Activated CD4-positive, alpha-beta memory T cell treated with anti-CD3 and anti-CD28 coated beads, Interleukin-2, amount 10 ng/mL, durations not matched to agents 7 days and 5 days (primary cell): ENCODE measurements at regions not wholly inside any gene's neighbourhood (a gene's known extent, or its start where the extent isn't known, plus 50 kb on each side); places are given as distances from the start of the nearest gene placed in this dataset.

Experiments
- CTCF ChIA-PET: fragments of 350-600 bp; sonication (Branson Sonifier 250); formaldehyde crosslinking; loops from one replicate; lab custom pipeline; 2021; ENCODE audit warnings: antibody characterized with exemption, inconsistent platforms; lab: Charles Lee
- POLR2A ChIA-PET: fragments of 350-600 bp; sonication (Branson Sonifier 250); formaldehyde crosslinking; loops from one replicate; lab custom pipeline; 2021; ENCODE audit warnings: antibody characterized with exemption; lab: Charles Lee
- DNase-seq: peaks from one replicate; pipeline ENCODE4 v3.0.0-alpha.2; 2020
- H3K27ac Mint-ChIP-seq: one replicate; pipeline ENCODE4 v1.8.0; 2021; ENCODE audit warnings: mild to moderate bottlenecking, mixed read lengths
- H3K27me3 Mint-ChIP-seq: one replicate; pipeline ENCODE4 v1.8.0; 2021; ENCODE audit warnings: mixed read lengths
- H3K36me3 Mint-ChIP-seq: one replicate; pipeline ENCODE4 v1.8.0; 2021; ENCODE audit warnings: low read depth, mixed read lengths
- H3K4me1 Mint-ChIP-seq: one replicate; pipeline ENCODE4 v1.8.0; 2021; ENCODE audit warnings: mixed read lengths
- H3K4me3 Mint-ChIP-seq: one replicate; pipeline ENCODE4 v1.8.0; 2021; ENCODE audit warnings: mild to moderate bottlenecking, mixed read lengths
- H3K9me3 Mint-ChIP-seq: one replicate; pipeline ENCODE4 v1.8.0; 2021; ENCODE audit warnings: mixed read lengths

- Mint-ChIP-seq H3K4me1 (no peaks in the 10 kb centered on the region), H3K4me3 (no peak overlapping the region), H3K36me3 (no peaks in the 10 kb centered on the region), H3K27ac (no peak overlapping the region), H3K9me3 (peaks cover 14% of the 10 kb centered on the region), H3K27me3 (no peaks in the 10 kb centered on the region)
- POLR2A ChIA-PET = no interaction called here
- CTCF ChIA-PET = no interaction called here
- DNase-seq = no peak
Measured at GRCh38 chr19:27906081-27906480, 1306.9 kb downstream of the UQCRFS1 start.

DNA sequence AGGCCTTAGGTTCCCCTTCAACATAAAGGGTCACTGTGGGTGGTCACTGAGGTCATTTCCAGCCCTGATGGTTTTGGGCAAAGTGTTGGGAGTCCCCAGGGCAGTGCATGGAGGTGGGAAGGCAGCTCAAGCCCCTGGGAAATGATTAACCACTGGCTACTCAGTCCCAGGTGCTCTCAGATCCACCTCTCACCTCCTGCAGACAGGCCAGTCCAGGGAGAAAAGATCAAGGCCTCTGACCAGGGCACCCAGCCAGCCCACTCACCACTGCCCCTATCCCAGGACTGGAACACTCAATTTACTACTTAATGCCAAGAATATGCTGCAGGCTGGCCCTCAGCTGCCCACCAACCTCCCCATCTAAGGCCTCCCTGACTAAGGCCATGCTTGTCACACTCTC, 1307.9 kb downstream of the UQCRFS1 start:
- H3K4me1 Mint-ChIP-seq = no peaks in the 10 kb centered on the region
- no peaks in the 10 kb centered on the region for H3K36me3 Mint-ChIP-seq
- peaks cover 14% of the 10 kb centered on the region for H3K9me3 Mint-ChIP-seq
- DNase-seq = no peak
- no peaks in the 10 kb centered on the region for H3K27me3 Mint-ChIP-seq
- CTCF ChIA-PET = no interaction called here
- H3K27ac Mint-ChIP-seq = no peak overlapping the region
- POLR2A ChIA-PET = no interaction called here
- no peak overlapping the region for H3K4me3 Mint-ChIP-seq

DNA sequence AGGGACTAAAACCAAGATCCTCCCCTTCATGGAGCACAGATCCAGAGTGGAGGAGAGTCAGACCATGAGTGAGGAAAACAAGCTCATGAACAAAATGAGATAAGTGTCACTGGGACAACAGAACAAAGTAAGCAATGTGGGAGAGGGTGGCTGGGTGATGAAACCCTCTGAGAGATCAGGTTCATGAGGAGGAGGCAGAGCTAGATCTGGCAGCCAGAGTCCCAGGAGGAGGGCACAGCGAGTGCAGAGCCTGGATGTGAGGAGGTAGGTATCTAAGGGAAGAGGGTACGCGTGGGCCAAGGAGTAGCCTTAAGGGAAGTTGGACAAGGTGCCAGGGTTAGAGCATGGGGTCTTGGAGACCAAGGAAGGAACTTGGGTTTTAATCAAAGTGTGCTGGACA, 1311.9 kb downstream of the UQCRFS1 start:
- POLR2A ChIA-PET = no interaction called here
- Mint-ChIP-seq H3K4me1 (no peaks in the 10 kb centered on the region), H3K9me3 (peaks cover 11% of the 10 kb centered on the region), H3K4me3 (no peak overlapping the region), H3K27ac (no peak overlapping the region), H3K36me3 (no peaks in the 10 kb centered on the region), H3K27me3 (no peaks in the 10 kb centered on the region)
- CTCF ChIA-PET = no interaction called here
- no peak for DNase-seq

- POLR2A ChIA-PET = no interaction called here
- H3K36me3 Mint-ChIP-seq = no peaks in the 10 kb centered on the region
- CTCF ChIA-PET = no interaction called here
- no peaks in the 10 kb centered on the region for H3K4me1 Mint-ChIP-seq
- H3K9me3 Mint-ChIP-seq = peaks cover 22% of the 10 kb centered on the region
- no peak overlapping the region for H3K4me3 Mint-ChIP-seq
- no peaks in the 10 kb centered on the region for H3K27me3 Mint-ChIP-seq
- H3K27ac Mint-ChIP-seq = no peak overlapping the region
- DNase-seq = no peak
Measured at GRCh38 chr19:27896091-27896490, 1316.9 kb downstream of the UQCRFS1 start.

- H3K9me3 Mint-ChIP-seq = peaks cover 18% of the 10 kb centered on the region
- POLR2A ChIA-PET = no interaction called here
- CTCF ChIA-PET = no interaction called here
Measured at GRCh38 chr19:27894906-27895754, 1317.8 kb downstream of the UQCRFS1 start.

GRCh38 chr19:27892500-27892899, 1320.5 kb downstream of the UQCRFS1 start:
- Mint-ChIP-seq H3K27ac (no peak overlapping the region), H3K36me3 (no peaks in the 10 kb centered on the region), H3K27me3 (no peaks in the 10 kb centered on the region), H3K4me3 (no peak overlapping the region), H3K9me3 (peaks cover 21% of the 10 kb centered on the region), H3K4me1 (no peaks in the 10 kb centered on the region)
- no peak for DNase-seq
- ChIA-PET POLR2A (no interaction called here), CTCF (no interaction called here)

More at GRCh38 chr19:27894906-27895754, 1317.8 kb downstream of the UQCRFS1 start:
- Mint-ChIP-seq H3K4me3 (no peak overlapping the region), H3K36me3 (no peaks in the 10 kb centered on the region), H3K27me3 (no peaks in the 10 kb centered on the region), H3K27ac (no peak overlapping the region), H3K4me1 (no peaks in the 10 kb centered on the region)
- no peak for DNase-seq

GRCh38 chr19:27891411-27891810, 1321.5 kb downstream of the UQCRFS1 start:
- POLR2A ChIA-PET = interaction anchor here (0.6 kb wide), 1 partner anchor 16 kb away, joined by 4 read pairs; no protein-coding TSS in a partner anchor
- CTCF ChIA-PET = no interaction called here
- H3K36me3 Mint-ChIP-seq = no peaks in the 10 kb centered on the region

GRCh38 chr19:27890696-27891095, 1322.3 kb downstream of the UQCRFS1 start:
- CTCF ChIA-PET = no interaction called here
- no peaks in the 10 kb centered on the region for H3K4me1 Mint-ChIP-seq
- no peaks in the 10 kb centered on the region for H3K27me3 Mint-ChIP-seq
- peaks cover 30% of the 10 kb centered on the region for H3K9me3 Mint-ChIP-seq
- no peaks in the 10 kb centered on the region for H3K36me3 Mint-ChIP-seq
- POLR2A ChIA-PET = interaction anchor here (0.6 kb wide), 1 partner anchor 17 kb away, joined by 4 read pairs; no protein-coding TSS in a partner anchor
- no peak overlapping the region for H3K27ac Mint-ChIP-seq
- no peak overlapping the region for H3K4me3 Mint-ChIP-seq
- DNase-seq = no peak

More at GRCh38 chr19:27891411-27891810, 1321.5 kb downstream of the UQCRFS1 start:
- Mint-ChIP-seq H3K9me3 (peaks cover 28% of the 10 kb centered on the region), H3K4me3 (no peak overlapping the region), H3K27ac (no peak overlapping the region), H3K4me1 (no peaks in the 10 kb centered on the region), H3K27me3 (no peaks in the 10 kb centered on the region)
- DNase-seq = no peak

DNA sequence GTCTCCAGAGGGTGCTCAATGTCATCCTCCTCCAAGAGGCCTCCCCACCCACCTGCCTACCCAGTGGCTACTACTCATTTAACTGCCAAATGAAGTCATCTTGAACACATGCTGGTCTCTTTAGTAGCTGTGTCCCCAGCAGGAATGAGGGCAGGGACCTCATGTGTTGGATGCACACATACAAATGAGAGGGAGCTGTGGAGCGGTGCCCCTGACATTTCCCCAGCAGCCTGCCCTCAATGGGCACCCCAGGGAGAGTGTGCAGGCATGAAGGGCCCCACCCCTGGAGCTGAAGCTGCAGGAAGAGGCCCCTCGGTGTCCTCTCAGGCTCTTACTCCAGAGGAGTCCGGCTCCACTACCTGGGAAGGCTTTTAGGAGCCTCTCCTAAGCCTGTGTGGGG, 1322.7 kb downstream of the UQCRFS1 start:
- ChIA-PET CTCF (no interaction called here), POLR2A (no interaction called here)
- Mint-ChIP-seq H3K4me3 (no peak overlapping the region), H3K9me3 (peaks cover 33% of the 10 kb centered on the region), H3K27me3 (no peaks in the 10 kb centered on the region), H3K27ac (no peak overlapping the region), H3K4me1 (no peaks in the 10 kb centered on the region), H3K36me3 (no peaks in the 10 kb centered on the region)
- no peak for DNase-seq

DNA sequence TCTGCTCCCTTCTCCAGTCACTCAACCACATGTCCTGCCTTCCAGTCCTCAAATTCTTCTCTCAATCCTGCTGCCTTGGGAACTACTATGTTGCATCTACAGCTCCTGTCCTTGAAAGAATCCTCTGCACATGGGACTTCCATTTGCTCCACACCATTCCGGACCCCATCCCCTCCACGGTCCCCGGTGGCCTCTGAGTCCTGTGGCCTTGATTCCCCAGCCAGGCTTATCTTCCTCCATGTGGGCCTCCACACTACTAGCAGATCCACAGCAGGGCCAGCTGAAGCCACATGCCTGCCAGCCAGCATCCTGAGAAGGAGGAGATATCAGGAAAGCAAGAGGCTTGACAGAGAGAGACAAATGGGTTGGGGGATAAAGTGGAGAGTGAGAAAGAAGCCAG, 1323.8 kb downstream of the UQCRFS1 start:
- no peaks in the 10 kb centered on the region for H3K36me3 Mint-ChIP-seq
- ChIA-PET POLR2A (no interaction called here), CTCF (no interaction called here)
- H3K4me1 Mint-ChIP-seq = no peaks in the 10 kb centered on the region
- H3K27ac Mint-ChIP-seq = no peak overlapping the region
- H3K27me3 Mint-ChIP-seq = no peaks in the 10 kb centered on the region
- no peak for DNase-seq
- peaks cover 26% of the 10 kb centered on the region for H3K9me3 Mint-ChIP-seq
- no peak overlapping the region for H3K4me3 Mint-ChIP-seq

DNA sequence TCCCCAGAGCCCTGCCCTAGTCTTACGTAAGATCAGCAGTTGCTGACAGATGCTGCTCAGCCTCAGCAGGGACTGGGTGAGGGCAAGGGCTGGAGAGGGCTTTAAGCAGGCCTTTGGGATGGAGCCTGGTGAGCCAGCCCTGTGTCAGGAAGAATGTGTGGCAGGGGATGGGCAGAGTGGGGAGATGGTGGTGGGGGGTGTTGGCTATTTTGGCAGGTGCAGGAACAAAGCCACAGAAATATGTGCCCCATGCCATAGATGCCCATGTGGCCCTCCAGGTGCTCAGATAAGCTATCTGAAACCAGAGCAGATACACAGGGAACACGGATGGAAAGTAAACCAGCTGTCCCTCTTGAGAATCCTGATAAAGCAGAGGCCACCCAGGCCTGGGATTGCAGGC, 1325.0 kb downstream of the UQCRFS1 start:
- Mint-ChIP-seq H3K27me3 (no peaks in the 10 kb centered on the region), H3K36me3 (no peaks in the 10 kb centered on the region), H3K27ac (no peak overlapping the region), H3K4me3 (no peak overlapping the region), H3K4me1 (no peaks in the 10 kb centered on the region), H3K9me3 (peaks cover 20% of the 10 kb centered on the region)
- no peak for DNase-seq
- ChIA-PET CTCF (no interaction called here), POLR2A (no interaction called here)

- no peaks in the 10 kb centered on the region for H3K4me1 Mint-ChIP-seq
- no peaks in the 10 kb centered on the region for H3K27me3 Mint-ChIP-seq
- H3K4me3 Mint-ChIP-seq = no peak overlapping the region
- ChIA-PET POLR2A (no interaction called here), CTCF (no interaction called here)
- no peak overlapping the region for H3K27ac Mint-ChIP-seq
- no peak for DNase-seq
- peaks cover 20% of the 10 kb centered on the region for H3K9me3 Mint-ChIP-seq
- no peaks in the 10 kb centered on the region for H3K36me3 Mint-ChIP-seq
Measured at GRCh38 chr19:27885359-27885758, 1327.6 kb downstream of the UQCRFS1 start.

DNA sequence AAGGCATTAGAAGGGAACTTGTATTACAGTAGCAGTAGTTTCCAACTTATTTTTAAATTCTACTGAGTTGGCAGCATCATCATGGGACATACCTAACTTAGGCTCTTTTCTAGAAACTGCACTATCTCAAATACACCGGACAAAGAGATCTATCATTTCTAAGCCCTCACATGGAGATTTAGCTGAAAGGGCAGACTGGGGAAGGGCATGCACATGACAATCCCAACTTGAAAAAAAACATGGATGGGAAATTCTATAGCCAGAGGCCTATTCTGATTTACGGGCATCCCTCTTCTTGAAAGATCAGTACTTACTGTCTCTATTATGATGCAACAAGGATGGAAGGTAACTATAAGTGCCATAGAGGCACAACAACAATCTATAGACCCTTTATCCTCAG, 1328.6 kb downstream of the UQCRFS1 start:
- Mint-ChIP-seq H3K36me3 (no peaks in the 10 kb centered on the region), H3K27me3 (no peaks in the 10 kb centered on the region), H3K9me3 (peaks cover 23% of the 10 kb centered on the region), H3K4me1 (no peaks in the 10 kb centered on the region), H3K27ac (no peak overlapping the region), H3K4me3 (no peak overlapping the region)
- CTCF ChIA-PET = no interaction called here
- no peak for DNase-seq
- POLR2A ChIA-PET = no interaction called here

- Mint-ChIP-seq H3K4me3 (no peak overlapping the region), H3K4me1 (no peaks in the 10 kb centered on the region), H3K27ac (no peak overlapping the region), H3K9me3 (peaks cover 17% of the 10 kb centered on the region), H3K36me3 (no peaks in the 10 kb centered on the region), H3K27me3 (no peaks in the 10 kb centered on the region)
- ChIA-PET POLR2A (no interaction called here), CTCF (no interaction called here)
- DNase-seq = no peak
Measured at GRCh38 chr19:27881213-27881612, 1331.7 kb downstream of the UQCRFS1 start.
